Bronchial epithelial cell (primary cell): ENCODE measurements at regions not wholly inside any gene's neighbourhood (a gene's known extent, or its start where the extent isn't known, plus 50 kb on each side); places are given as distances from the start of the nearest gene placed in this dataset.

Experiments used
- DNase-seq: peaks from one replicate; pipeline ENCODE4 v3.0.0-alpha.2; 2010; ENCODE audit warnings: low read depth
- FAIRE-seq: peaks from 2 replicates; lab custom pipeline; 2011; peaks lifted over from hg19 to GRCh38; lab: Jason Lieb, UNC
- H3K27me3 ChIP-seq: 2 replicates; pipeline ENCODE4 v1.5.1; 2011; ENCODE audit warnings: low read length; ENCODE audit not compliant: control insufficient read depth, insufficient read depth
- H3K36me3 ChIP-seq: 2 replicates; pipeline ENCODE4 v1.5.1; 2011; ENCODE audit warnings: low read length; ENCODE audit not compliant: control insufficient read depth, insufficient read depth
- H3K4me3 ChIP-seq: 2 replicates; pipeline ENCODE4 v1.5.1; 2011; ENCODE audit warnings: mild to moderate bottlenecking, low read depth, low read length, control low read depth
- TF ChIP-seq, protein P1 (sequence below): IDR thresholded peaks from 2 replicates; pipeline ENCODE4 v1.5.1; 2011; ENCODE audit warnings: mild to moderate bottlenecking, moderate library complexity, low read length, control low read depth, inconsistent platforms; ENCODE audit not compliant: insufficient read depth, severe bottlenecking

DNA sequence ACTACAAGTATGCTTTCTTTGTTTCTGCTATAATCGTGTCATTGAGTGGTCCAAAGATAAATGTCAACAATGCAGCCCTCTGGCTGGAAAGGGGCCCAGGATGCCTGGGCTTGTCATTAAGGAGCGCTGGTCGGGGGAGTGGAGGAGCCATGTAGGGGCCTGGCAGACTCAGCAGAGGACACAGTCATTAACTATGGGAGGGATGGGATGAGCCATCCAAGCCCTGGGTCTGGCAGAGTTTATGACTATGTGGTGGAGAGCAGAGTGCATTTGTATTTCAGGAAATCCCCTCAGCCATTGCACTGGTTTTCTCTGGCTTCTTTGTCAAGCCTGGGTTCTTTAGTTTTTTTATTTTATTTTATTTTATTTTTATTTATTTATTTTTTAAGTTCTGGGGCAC lies 243.1 kb downstream of the C12orf75 start:
- DNase-seq (no peak), FAIRE-seq (no peak)
- TF ChIP-seq, protein P1, sequence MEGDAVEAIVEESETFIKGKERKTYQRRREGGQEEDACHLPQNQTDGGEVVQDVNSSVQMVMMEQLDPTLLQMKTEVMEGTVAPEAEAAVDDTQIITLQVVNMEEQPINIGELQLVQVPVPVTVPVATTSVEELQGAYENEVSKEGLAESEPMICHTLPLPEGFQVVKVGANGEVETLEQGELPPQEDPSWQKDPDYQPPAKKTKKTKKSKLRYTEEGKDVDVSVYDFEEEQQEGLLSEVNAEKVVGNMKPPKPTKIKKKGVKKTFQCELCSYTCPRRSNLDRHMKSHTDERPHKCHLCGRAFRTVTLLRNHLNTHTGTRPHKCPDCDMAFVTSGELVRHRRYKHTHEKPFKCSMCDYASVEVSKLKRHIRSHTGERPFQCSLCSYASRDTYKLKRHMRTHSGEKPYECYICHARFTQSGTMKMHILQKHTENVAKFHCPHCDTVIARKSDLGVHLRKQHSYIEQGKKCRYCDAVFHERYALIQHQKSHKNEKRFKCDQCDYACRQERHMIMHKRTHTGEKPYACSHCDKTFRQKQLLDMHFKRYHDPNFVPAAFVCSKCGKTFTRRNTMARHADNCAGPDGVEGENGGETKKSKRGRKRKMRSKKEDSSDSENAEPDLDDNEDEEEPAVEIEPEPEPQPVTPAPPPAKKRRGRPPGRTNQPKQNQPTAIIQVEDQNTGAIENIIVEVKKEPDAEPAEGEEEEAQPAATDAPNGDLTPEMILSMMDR: no peak
- Histone ChIP-seq H3K36me3 (no peaks in the 10 kb centered on the region), H3K4me3 (no peak overlapping the region), H3K27me3 (no peaks in the 10 kb centered on the region)

DNA sequence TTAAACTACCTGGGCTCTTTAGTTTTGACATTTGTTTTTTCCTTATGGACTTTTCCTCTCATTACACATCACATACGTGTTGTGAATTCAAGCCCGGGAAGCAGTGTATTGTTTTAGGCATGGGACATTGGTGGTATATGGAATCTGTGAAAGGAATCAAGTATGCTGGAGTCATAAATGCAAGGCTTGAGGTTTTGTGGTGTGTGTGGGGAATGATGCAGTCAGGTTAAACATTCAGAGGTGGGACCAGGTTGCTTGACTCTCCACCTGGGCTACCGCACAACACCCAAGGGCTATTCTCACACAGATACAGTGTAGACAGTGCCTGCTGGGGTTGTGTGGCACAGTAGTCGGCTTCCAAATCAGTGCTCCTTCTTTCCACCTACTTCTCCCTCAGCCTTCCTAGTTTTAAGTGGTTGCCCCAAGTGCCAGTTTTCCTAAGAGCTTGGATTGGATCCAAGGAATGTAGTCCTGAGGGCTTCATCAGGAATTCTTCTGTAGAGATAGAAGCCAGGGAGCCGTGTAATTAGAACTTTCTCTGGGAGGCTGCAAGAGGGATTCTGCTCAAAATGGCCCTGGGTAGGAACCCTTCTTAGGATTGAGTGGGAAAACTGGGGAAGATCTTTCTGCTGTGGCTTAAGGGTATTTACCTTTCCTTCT lies 243.7 kb downstream of the C12orf75 start:
- DNase-seq (peak; percentile 38), FAIRE-seq (peak; percentile 13)
- TF ChIP-seq, protein P1: no peak

GRCh38 chr12:105575235-105575634 lies 244.7 kb downstream of the C12orf75 start:
- no peak for FAIRE-seq
- H3K4me3 ChIP-seq: no peak overlapping the region
- H3K36me3 ChIP-seq: no peaks in the 10 kb centered on the region
- TF ChIP-seq, protein P1: no peak
- H3K27me3 ChIP-seq: no peaks in the 10 kb centered on the region
- no peak for DNase-seq

More for the DNA sequence above, 243.7 kb downstream of the C12orf75 start:
- H3K4me3 ChIP-seq: no peak overlapping the region
- no peaks in the 10 kb centered on the region for H3K36me3 ChIP-seq
- H3K27me3 ChIP-seq: no peaks in the 10 kb centered on the region

GRCh38 chr12:105576261-105576660 lies 245.8 kb downstream of the C12orf75 start:
- FAIRE-seq: no peak
- no peaks in the 10 kb centered on the region for H3K27me3 ChIP-seq
- no peak overlapping the region for H3K4me3 ChIP-seq
- TF ChIP-seq, protein P1: no peak
- H3K36me3 ChIP-seq: no peaks in the 10 kb centered on the region
- DNase-seq: no peak

- Histone ChIP-seq H3K36me3 (no peaks in the 10 kb centered on the region), H3K4me3 (no peak overlapping the region), H3K27me3 (no peaks in the 10 kb centered on the region)
- FAIRE-seq (peak; percentile 18), DNase-seq (peak; percentile 6)
- TF ChIP-seq, protein P1: no peak
Observed at GRCh38 chr12:105580821-105581352, 250.4 kb downstream of the C12orf75 start.

- Histone ChIP-seq H3K36me3 (no peaks in the 10 kb centered on the region), H3K27me3 (no peaks in the 10 kb centered on the region), H3K4me3 (no peak overlapping the region)
- TF ChIP-seq, protein P1: no peak
- FAIRE-seq (peak; percentile 50), DNase-seq (no peak)
Observed at GRCh38 chr12:105581420-105581819, 250.9 kb downstream of the C12orf75 start.
